K562 (cell line): ENCODE measurements at regions not wholly inside any gene's neighbourhood (a gene's known extent, or its start where the extent isn't known, plus 50 kb on each side); places are given as distances from the start of the nearest gene placed in this dataset.

Experiments
- ATAC-seq: fragments of 200-7000 bp; cut with Tn5 transposase; 3 replicates; pipeline ENCODE4 v1.9.1; 2020; ENCODE audit warnings: moderate library complexity
- BruUV-seq: library from RNA; stranded (reverse); fragments of 400-500 nt; replicated peaks from 2 replicates; lab custom pipeline; 2021; lab: Mats Ljungman, UMichigan
- CTCF ChIA-PET: fragments of 300-600 bp; formaldehyde crosslinking; extraction: SDS; loops from one replicate; lab custom pipeline; 2021; ENCODE audit warnings: low intra/inter-chr PET ratio; lab: Yijun Ruan, JAX
- POLR2A ChIA-PET: fragments of 300-600, 350-650 bp; sonication (Branson Sonifier 250); formaldehyde crosslinking; extraction: SDS; loops from one replicate; lab custom pipeline; 2021; ENCODE audit warnings: antibody characterized with exemption, inconsistent platforms; lab: Yijun Ruan, JAX
- DNase-seq, 4 experiments: peaks; one replicate each; pipeline versions ENCODE4 v3.0.0 to v3.0.0-alpha.2; 2011 to 2018; ENCODE audit warnings: low spot score in 3 of 4, mixed read lengths in 3 of 4; ENCODE audit errors: extremely low read depth in 1 of 4
- FAIRE-seq: peaks from 2 replicates; lab custom pipeline; 2011; peaks lifted over from hg19 to GRCh38; lab: Jason Lieb, UNC
- H2AFZ ChIP-seq: 2 replicates; pipeline ENCODE4 v1.6.0; 2011; ENCODE audit warnings: low read depth, low read length, control low read depth, inconsistent platforms
- H3K27ac ChIP-seq: fragments of 200-600 bp; 3 replicates; pipeline ENCODE4 v1.8.0; 2011; ENCODE audit warnings: low read depth, mild to moderate bottlenecking, control low read depth, inconsistent platforms, low read length, moderate library complexity, mixed read lengths; ENCODE audit errors: extremely low read depth
- H3K27me3 ChIP-seq, 2 experiments: fragments of 300-600 bp in 1 of 2; 2 replicates in 1 of 2; 3 replicates in 1 of 2; pipeline versions ENCODE4 v1.6.0 to v1.8.0; 2011; ENCODE audit warnings: inconsistent platforms in 2 of 2, low read length in 2 of 2, mild to moderate bottlenecking in 1 of 2, mixed read lengths in 1 of 2, moderate library complexity in 1 of 2; ENCODE audit not compliant: control insufficient read depth in 2 of 2, insufficient read depth in 2 of 2
- H3K36me3 ChIP-seq: fragments of 300-600 bp; 3 replicates; pipeline ENCODE4 v1.8.0; 2011; ENCODE audit warnings: mild to moderate bottlenecking, low read length, inconsistent platforms; ENCODE audit not compliant: control insufficient read depth, insufficient read depth
- H3K4me1 ChIP-seq, 2 experiments: fragments of 200-600 bp in 1 of 2; replicated peaks in 1 of 2; 2 replicates in 1 of 2; 3 replicates in 1 of 2; pipeline versions ENCODE4 v1.5.1 to v1.8.0; 2011; ENCODE audit warnings: inconsistent platforms in 2 of 2, low read length in 2 of 2, mild to moderate bottlenecking in 1 of 2, mixed read lengths in 1 of 2, moderate library complexity in 1 of 2; ENCODE audit not compliant: control insufficient read depth in 2 of 2, insufficient read depth in 2 of 2
- H3K4me2 ChIP-seq: 2 replicates; pipeline ENCODE4 v1.6.1; 2011; ENCODE audit warnings: low read length, control low read depth, inconsistent platforms, mixed read lengths; ENCODE audit not compliant: insufficient read depth
- H3K4me3 ChIP-seq: fragments of 200-600 bp; sonication (generic), shearing (Covaris generic); 2 replicates; pipeline ENCODE4 v1.5.1; 2016; ENCODE audit warnings: control low read depth, inconsistent platforms
- H3K79me2 ChIP-seq: fragments of 200-600 bp; 3 replicates; pipeline ENCODE4 v1.8.0; 2011; ENCODE audit warnings: low read length, inconsistent platforms; ENCODE audit not compliant: control insufficient read depth, insufficient read depth
- H3K9ac ChIP-seq, 2 experiments: 2 replicates each; pipeline versions ENCODE4 v1.6.0 to v1.6.1; 2011; ENCODE audit warnings: low read depth in 2 of 2, low read length in 2 of 2, control low read depth in 1 of 2, inconsistent platforms in 1 of 2, mild to moderate bottlenecking in 1 of 2, mixed read lengths in 1 of 2; ENCODE audit not compliant: insufficient read depth in 1 of 2
- H3K9me1 ChIP-seq: one replicate; pipeline ENCODE4 v1.6.0; 2011; ENCODE audit warnings: inconsistent platforms, mild to moderate bottlenecking, low read length, moderate library complexity; ENCODE audit not compliant: control insufficient read depth, insufficient read depth
- H3K9me3 ChIP-seq: replicated peaks from 2 replicates; pipeline ENCODE4 v1.5.1; 2011; ENCODE audit warnings: low read depth, low read length, inconsistent platforms; ENCODE audit not compliant: control insufficient read depth, insufficient read depth
- H4K20me1 ChIP-seq: replicated peaks from 2 replicates; pipeline ENCODE4 v1.6.1; 2011; ENCODE audit warnings: low read length, inconsistent platforms, mixed read lengths; ENCODE audit not compliant: control insufficient read depth, insufficient read depth
- BRD4 ChIP-seq: fragments of 200-600 bp; sonication (generic); IDR thresholded peaks from 2 replicates; pipeline ENCODE4 v1.6.1; 2017; ENCODE audit warnings: inconsistent platforms
- C11orf30 ChIP-seq: fragments of 450-650 bp; IDR thresholded peaks from 2 replicates; pipeline ENCODE4 v1.6.1; 2016; ENCODE audit warnings: low read depth, mild to moderate bottlenecking
- FOSL1 ChIP-seq: fragments of 200-800 bp; sonication (Bioruptor generic); conservative IDR thresholded peaks from 2 replicates; pipeline ENCODE4 v1.6.1; 2016; ENCODE audit warnings: missing genetic modification characterization, missing compliant biosample characterization
- FOXP1 ChIP-seq: sonication (generic); formaldehyde crosslinking; IDR thresholded peaks from 2 replicates; pipeline ENCODE4 v1.8.0; 2022; ENCODE audit warnings: mild to moderate bottlenecking, missing genetic modification reagents
- HES1 ChIP-seq: fragments of 450-650 bp; IDR thresholded peaks from 2 replicates; pipeline ENCODE4 v1.6.1; 2016; ENCODE audit warnings: low read depth, mild to moderate bottlenecking, moderate library complexity
- L3MBTL2 ChIP-seq: fragments of 450-650 bp; IDR thresholded peaks from 2 replicates; pipeline ENCODE4 v1.6.1; 2016; ENCODE audit warnings: mild to moderate bottlenecking, moderate library complexity
- MED1 ChIP-seq: sonication (generic); formaldehyde crosslinking; IDR thresholded peaks from 2 replicates; pipeline ENCODE4 v1.8.1; 2023; ENCODE audit warnings: missing genetic modification reagents, borderline replicate concordance
- NEUROD1 ChIP-seq: fragments of 150-350 bp; IDR thresholded peaks from 2 replicates; pipeline ENCODE4 v1.6.1; 2014; ENCODE audit warnings: borderline replicate concordance, low read length, low read depth; ENCODE audit not compliant: partially characterized antibody
- NRF1 ChIP-seq, 2 experiments: fragments of 450-650 bp; IDR thresholded peaks in 1 of 2; conservative IDR thresholded peaks in 1 of 2; 2 replicates each; pipeline ENCODE4 v1.6.1; 2014; ENCODE audit warnings: mild to moderate bottlenecking in 2 of 2
- PBX2 ChIP-seq, 2 experiments: IDR thresholded peaks in 1 of 2; conservative IDR thresholded peaks in 1 of 2; 2 replicates each; pipeline ENCODE4 v1.6.1; 2016; ENCODE audit warnings: low read depth in 2 of 2, mild to moderate bottlenecking in 1 of 2, missing compliant biosample characterization in 1 of 2, missing genetic modification characterization in 1 of 2, moderate library complexity in 1 of 2
- PREB ChIP-seq: sonication (generic); formaldehyde crosslinking; IDR thresholded peaks from 2 replicates; pipeline ENCODE4 v1.8.1; 2023; ENCODE audit warnings: mild to moderate bottlenecking, missing genetic modification reagents
- PRPF4 ChIP-seq: fragments of 200-400 bp; formaldehyde crosslinking; IDR thresholded peaks from one replicate; pipeline ENCODE4 v1.6.1; 2017; ENCODE audit warnings: low read length, low read depth, mild to moderate bottlenecking; ENCODE audit not compliant: insufficient read depth, poor library complexity, severe bottlenecking
- RBM14 ChIP-seq: fragments of 200-400 bp; formaldehyde crosslinking; IDR thresholded peaks from 2 replicates; pipeline ENCODE4 v1.6.1; 2018; ENCODE audit warnings: low read depth, mild to moderate bottlenecking, low read length, moderate library complexity, borderline replicate concordance; ENCODE audit not compliant: insufficient read depth
- TAL1 ChIP-seq: fragments of 450-650 bp; IDR thresholded peaks from 2 replicates; pipeline ENCODE4 v1.6.1; 2016; ENCODE audit warnings: mild to moderate bottlenecking
- TFAP4 ChIP-seq: sonication (generic); formaldehyde crosslinking; IDR thresholded peaks from 2 replicates; pipeline ENCODE4 v1.8.0; 2022; ENCODE audit warnings: missing genetic modification reagents, mild to moderate bottlenecking, moderate library complexity, borderline replicate concordance
- ZNF146 ChIP-seq: IDR thresholded peaks from one replicate; pipeline ENCODE4 v1.6.1; 2018; ENCODE audit warnings: missing compliant biosample characterization; ENCODE audit not compliant: unreplicated experiment
- ZNF232 ChIP-seq: sonication (generic); formaldehyde crosslinking; IDR thresholded peaks from 2 replicates; pipeline ENCODE4 v1.8.0; 2022; ENCODE audit warnings: mild to moderate bottlenecking, missing genetic modification reagents
- WGBS: fragments of 100-300 bp; shearing (Covaris generic); methylation state at CpG from one replicate; pipeline ENCODE4 v1.1.6; 2016; ENCODE audit warnings: low coverage, mixed read lengths; ENCODE audit not compliant: insufficient coverage; ENCODE audit errors: missing lambda C conversion rate; 5-methylcytosine and 5-hydroxymethylcytosine counted together
- in situ Hi-C: fragments of 300-500 bp; cut with MboI; formaldehyde crosslinking; loops from 4 replicates; pipeline ENCODE4 v1.15.0; 2018; ENCODE audit warnings: inconsistent platforms, mixed read lengths
- intact Hi-C: fragments of 100-400 bp; cut with micrococcal nuclease; formaldehyde crosslinking; loops from 2 replicates; pipeline ENCODE4 v1.14.2; 2022

- FAIRE-seq: no peak
- TF ChIP-seq NRF1 (conservative IDR thresholded peaks at IDR 0.05 in 1 of 2, IDR thresholded peaks at IDR 0.05 in 1 of 2): no peak
- TF ChIP-seq PRPF4: no peak
- TF ChIP-seq BRD4: no peak
- TF ChIP-seq PREB: no peak
- no peak for TF ChIP-seq ZNF146 (CRISPR knock-in tag)
- no peak for TF ChIP-seq PBX2 (CRISPR knock-in tag; IDR thresholded peaks at IDR 0.05; ENCODE audit: low read depth)
- TF ChIP-seq PBX2 (tag; conservative IDR thresholded peaks at IDR 0.05; ENCODE audit: low read depth): 0 out of 2 replicates have a peak, but pooled peaks have one; percentile 12
- TF ChIP-seq ZNF232 (CRISPR knock-in tag): no peak
- TF ChIP-seq RBM14: no peak
- no peak for TF ChIP-seq TAL1
- no peak for TF ChIP-seq MED1 (CRISPR knock-in tag)
- no peak for TF ChIP-seq FOXP1
- no peak for TF ChIP-seq L3MBTL2
- no peak for TF ChIP-seq NEUROD1
- peak; percentile 90 for TF ChIP-seq FOSL1 (tag)
- TF ChIP-seq TFAP4 (CRISPR knock-in tag): no peak
- no peak for TF ChIP-seq HES1
- TF ChIP-seq C11orf30: no peak
Observed at GRCh38 chr5:27241564-27242257, 203.3 kb upstream of the CDH9 start.

More at GRCh38 chr5:27241564-27242257, 203.3 kb upstream of the CDH9 start:
- no peak overlapping the region for H3K4me2 ChIP-seq
- no peak overlapping the region for H2AFZ ChIP-seq
- in situ Hi-C loops: no loop called here
- POLR2A ChIA-PET: no interaction called here
- H3K27me3 ChIP-seq: no peaks in the 10 kb centered on the region
- H3K4me1 ChIP-seq: no peaks in the 10 kb centered on the region
- no peak overlapping the region for H3K27ac ChIP-seq
- WGBS: 27% methylated on average over 5 of the region's 5 CpGs
- no peak overlapping the region for H3K4me3 ChIP-seq
- DNase-seq: no peak
- H3K9me3 ChIP-seq: no peaks in the 10 kb centered on the region
- ATAC-seq: no peak
- CTCF ChIA-PET: no interaction called here
- H3K36me3 ChIP-seq: no peaks in the 10 kb centered on the region
- H3K79me2 ChIP-seq: peaks cover 12% of the 10 kb centered on the region; the same call in 2 of the 3 replicates
- no TSS peak for BruUV-seq
- H3K9me1 ChIP-seq: no peaks in the 10 kb centered on the region
- H4K20me1 ChIP-seq: no peaks in the 10 kb centered on the region
- intact Hi-C loops: no loop called here
- H3K9ac ChIP-seq: no peak overlapping the region
